ENCODE measurements at regions not wholly inside any gene's neighbourhood (a gene's known extent, or its start where the extent isn't known, plus 50 kb on each side); places are given as distances from the start of the nearest gene placed in this dataset.

DNA sequence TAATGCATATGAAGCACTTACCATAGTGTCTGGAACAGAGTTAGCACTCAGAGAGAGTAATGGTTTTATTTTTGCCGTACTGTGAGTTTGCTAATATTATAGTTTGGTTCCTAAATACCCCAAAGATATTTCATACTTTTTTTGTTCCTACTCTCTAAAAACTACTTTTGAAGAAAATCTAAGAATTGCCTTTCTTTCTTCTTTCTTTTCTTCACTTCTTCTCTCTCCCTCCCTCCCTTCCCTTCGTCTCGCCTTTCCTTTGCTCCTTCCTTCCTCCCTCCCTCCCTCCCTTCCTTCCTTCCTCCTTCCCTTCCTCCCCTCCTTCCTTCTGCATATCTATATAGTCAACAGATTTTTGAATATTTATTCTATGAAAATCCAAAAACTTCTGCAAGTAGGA is 351.7 kb upstream of the RSPO3 start:
- TF ChIP-seq, protein P1, sequence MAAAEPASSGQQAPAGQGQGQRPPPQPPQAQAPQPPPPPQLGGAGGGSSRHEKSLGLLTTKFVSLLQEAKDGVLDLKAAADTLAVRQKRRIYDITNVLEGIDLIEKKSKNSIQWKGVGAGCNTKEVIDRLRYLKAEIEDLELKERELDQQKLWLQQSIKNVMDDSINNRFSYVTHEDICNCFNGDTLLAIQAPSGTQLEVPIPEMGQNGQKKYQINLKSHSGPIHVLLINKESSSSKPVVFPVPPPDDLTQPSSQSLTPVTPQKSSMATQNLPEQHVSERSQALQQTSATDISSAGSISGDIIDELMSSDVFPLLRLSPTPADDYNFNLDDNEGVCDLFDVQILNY (CRISPR knock-in tag; IDR thresholded peaks at IDR 0.05): no peak
- TF ChIP-seq, protein P2, sequence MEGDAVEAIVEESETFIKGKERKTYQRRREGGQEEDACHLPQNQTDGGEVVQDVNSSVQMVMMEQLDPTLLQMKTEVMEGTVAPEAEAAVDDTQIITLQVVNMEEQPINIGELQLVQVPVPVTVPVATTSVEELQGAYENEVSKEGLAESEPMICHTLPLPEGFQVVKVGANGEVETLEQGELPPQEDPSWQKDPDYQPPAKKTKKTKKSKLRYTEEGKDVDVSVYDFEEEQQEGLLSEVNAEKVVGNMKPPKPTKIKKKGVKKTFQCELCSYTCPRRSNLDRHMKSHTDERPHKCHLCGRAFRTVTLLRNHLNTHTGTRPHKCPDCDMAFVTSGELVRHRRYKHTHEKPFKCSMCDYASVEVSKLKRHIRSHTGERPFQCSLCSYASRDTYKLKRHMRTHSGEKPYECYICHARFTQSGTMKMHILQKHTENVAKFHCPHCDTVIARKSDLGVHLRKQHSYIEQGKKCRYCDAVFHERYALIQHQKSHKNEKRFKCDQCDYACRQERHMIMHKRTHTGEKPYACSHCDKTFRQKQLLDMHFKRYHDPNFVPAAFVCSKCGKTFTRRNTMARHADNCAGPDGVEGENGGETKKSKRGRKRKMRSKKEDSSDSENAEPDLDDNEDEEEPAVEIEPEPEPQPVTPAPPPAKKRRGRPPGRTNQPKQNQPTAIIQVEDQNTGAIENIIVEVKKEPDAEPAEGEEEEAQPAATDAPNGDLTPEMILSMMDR (IDR thresholded peaks at IDR 0.05): no peak
- TF ChIP-seq, protein P3, sequence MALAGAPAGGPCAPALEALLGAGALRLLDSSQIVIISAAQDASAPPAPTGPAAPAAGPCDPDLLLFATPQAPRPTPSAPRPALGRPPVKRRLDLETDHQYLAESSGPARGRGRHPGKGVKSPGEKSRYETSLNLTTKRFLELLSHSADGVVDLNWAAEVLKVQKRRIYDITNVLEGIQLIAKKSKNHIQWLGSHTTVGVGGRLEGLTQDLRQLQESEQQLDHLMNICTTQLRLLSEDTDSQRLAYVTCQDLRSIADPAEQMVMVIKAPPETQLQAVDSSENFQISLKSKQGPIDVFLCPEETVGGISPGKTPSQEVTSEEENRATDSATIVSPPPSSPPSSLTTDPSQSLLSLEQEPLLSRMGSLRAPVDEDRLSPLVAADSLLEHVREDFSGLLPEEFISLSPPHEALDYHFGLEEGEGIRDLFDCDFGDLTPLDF (CRISPR knock-in tag; IDR thresholded peaks at IDR 0.05): no peak
- no peak for TF ChIP-seq ATF1 (CRISPR knock-in tag; IDR thresholded peaks at IDR 0.05)
- TF ChIP-seq RORB (CRISPR knock-in tag; IDR thresholded peaks at IDR 0.05): no peak
- no peak for TF ChIP-seq CREM (CRISPR knock-in tag; IDR thresholded peaks at IDR 0.05)
- no peak for TF ChIP-seq ZBTB21 (CRISPR knock-in tag; IDR thresholded peaks at IDR 0.05; ENCODE audit: borderline replicate concordance)
- no peak for TF ChIP-seq GTF2I (CRISPR knock-in tag; conservative IDR thresholded peaks at IDR 0.05)
- no peak for TF ChIP-seq FOXJ3 (CRISPR knock-in tag; IDR thresholded peaks at IDR 0.05; ENCODE audit: borderline replicate concordance)
- TF ChIP-seq HMGA2 (CRISPR knock-in tag; IDR thresholded peaks at IDR 0.05): no peak
- TF ChIP-seq, protein P4, sequence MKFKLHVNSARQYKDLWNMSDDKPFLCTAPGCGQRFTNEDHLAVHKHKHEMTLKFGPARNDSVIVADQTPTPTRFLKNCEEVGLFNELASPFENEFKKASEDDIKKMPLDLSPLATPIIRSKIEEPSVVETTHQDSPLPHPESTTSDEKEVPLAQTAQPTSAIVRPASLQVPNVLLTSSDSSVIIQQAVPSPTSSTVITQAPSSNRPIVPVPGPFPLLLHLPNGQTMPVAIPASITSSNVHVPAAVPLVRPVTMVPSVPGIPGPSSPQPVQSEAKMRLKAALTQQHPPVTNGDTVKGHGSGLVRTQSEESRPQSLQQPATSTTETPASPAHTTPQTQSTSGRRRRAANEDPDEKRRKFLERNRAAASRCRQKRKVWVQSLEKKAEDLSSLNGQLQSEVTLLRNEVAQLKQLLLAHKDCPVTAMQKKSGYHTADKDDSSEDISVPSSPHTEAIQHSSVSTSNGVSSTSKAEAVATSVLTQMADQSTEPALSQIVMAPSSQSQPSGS (CRISPR knock-in tag; IDR thresholded peaks at IDR 0.05; ENCODE audit: borderline replicate concordance, low read depth): no peak
- no peak for TF ChIP-seq CREB1 (CRISPR knock-in tag; IDR thresholded peaks at IDR 0.05)
- no peak for TF ChIP-seq RELA (CRISPR knock-in tag; IDR thresholded peaks at IDR 0.05; ENCODE audit: borderline replicate concordance)
- TF ChIP-seq, protein P5, sequence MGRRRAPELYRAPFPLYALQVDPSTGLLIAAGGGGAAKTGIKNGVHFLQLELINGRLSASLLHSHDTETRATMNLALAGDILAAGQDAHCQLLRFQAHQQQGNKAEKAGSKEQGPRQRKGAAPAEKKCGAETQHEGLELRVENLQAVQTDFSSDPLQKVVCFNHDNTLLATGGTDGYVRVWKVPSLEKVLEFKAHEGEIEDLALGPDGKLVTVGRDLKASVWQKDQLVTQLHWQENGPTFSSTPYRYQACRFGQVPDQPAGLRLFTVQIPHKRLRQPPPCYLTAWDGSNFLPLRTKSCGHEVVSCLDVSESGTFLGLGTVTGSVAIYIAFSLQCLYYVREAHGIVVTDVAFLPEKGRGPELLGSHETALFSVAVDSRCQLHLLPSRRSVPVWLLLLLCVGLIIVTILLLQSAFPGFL (CRISPR knock-in tag; IDR thresholded peaks at IDR 0.05; ENCODE audit: borderline replicate concordance): no peak
- no peak for TF ChIP-seq OVOL2 (CRISPR knock-in tag; IDR thresholded peaks at IDR 0.05; ENCODE audit: borderline replicate concordance)
- TF ChIP-seq, protein P6, sequence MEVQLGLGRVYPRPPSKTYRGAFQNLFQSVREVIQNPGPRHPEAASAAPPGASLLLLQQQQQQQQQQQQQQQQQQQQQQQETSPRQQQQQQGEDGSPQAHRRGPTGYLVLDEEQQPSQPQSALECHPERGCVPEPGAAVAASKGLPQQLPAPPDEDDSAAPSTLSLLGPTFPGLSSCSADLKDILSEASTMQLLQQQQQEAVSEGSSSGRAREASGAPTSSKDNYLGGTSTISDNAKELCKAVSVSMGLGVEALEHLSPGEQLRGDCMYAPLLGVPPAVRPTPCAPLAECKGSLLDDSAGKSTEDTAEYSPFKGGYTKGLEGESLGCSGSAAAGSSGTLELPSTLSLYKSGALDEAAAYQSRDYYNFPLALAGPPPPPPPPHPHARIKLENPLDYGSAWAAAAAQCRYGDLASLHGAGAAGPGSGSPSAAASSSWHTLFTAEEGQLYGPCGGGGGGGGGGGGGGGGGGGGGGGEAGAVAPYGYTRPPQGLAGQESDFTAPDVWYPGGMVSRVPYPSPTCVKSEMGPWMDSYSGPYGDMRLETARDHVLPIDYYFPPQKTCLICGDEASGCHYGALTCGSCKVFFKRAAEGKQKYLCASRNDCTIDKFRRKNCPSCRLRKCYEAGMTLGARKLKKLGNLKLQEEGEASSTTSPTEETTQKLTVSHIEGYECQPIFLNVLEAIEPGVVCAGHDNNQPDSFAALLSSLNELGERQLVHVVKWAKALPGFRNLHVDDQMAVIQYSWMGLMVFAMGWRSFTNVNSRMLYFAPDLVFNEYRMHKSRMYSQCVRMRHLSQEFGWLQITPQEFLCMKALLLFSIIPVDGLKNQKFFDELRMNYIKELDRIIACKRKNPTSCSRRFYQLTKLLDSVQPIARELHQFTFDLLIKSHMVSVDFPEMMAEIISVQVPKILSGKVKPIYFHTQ (CRISPR knock-in tag; IDR thresholded peaks at IDR 0.05): no peak
- TF ChIP-seq, protein P7, sequence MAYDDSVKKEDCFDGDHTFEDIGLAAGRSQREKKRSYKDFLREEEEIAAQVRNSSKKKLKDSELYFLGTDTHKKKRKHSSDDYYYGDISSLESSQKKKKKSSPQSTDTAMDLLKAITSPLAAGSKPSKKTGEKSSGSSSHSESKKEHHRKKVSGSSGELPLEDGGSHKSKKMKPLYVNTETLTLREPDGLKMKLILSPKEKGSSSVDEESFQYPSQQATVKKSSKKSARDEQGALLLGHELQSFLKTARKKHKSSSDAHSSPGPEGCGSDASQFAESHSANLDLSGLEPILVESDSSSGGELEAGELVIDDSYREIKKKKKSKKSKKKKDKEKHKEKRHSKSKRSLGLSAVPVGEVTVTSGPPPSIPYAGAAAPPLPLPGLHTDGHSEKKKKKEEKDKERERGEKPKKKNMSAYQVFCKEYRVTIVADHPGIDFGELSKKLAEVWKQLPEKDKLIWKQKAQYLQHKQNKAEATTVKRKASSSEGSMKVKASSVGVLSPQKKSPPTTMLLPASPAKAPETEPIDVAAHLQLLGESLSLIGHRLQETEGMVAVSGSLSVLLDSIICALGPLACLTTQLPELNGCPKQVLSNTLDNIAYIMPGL (CRISPR knock-in tag; IDR thresholded peaks at IDR 0.05): no peak
- TF ChIP-seq, protein P8, sequence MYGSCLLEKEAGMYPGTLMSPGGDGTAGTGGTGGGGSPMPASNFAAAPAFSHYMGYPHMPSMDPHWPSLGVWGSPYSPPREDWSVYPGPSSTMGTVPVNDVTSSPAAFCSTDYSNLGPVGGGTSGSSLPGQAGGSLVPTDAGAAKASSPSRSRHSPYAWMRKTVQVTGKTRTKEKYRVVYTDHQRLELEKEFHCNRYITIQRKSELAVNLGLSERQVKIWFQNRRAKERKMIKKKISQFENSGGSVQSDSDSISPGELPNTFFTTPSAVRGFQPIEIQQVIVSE (CRISPR knock-in tag; IDR thresholded peaks at IDR 0.05; ENCODE audit: borderline replicate concordance): no peak
- no peak for TF ChIP-seq JUN (CRISPR knock-in tag; IDR thresholded peaks at IDR 0.05)
- TF ChIP-seq, protein P9, sequence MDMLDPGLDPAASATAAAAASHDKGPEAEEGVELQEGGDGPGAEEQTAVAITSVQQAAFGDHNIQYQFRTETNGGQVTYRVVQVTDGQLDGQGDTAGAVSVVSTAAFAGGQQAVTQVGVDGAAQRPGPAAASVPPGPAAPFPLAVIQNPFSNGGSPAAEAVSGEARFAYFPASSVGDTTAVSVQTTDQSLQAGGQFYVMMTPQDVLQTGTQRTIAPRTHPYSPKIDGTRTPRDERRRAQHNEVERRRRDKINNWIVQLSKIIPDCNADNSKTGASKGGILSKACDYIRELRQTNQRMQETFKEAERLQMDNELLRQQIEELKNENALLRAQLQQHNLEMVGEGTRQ (CRISPR knock-in tag; IDR thresholded peaks at IDR 0.05): no peak
- ChIA-PET CTCF (no interaction called here), POLR2A (no interaction called here)
- Mint-ChIP-seq H3K9me3 (no peaks in the 10 kb centered on the region), H3K27ac (no peak overlapping the region), H3K4me1 (peaks cover 4% of the 10 kb centered on the region; the same call in 1 of the 2 replicates), H3K4me3 (no peak overlapping the region), H3K27me3 (ENCODE audit: low read depth) (peaks cover 6% of the 10 kb centered on the region), H3K36me3 (no peaks in the 10 kb centered on the region)
- ATAC-seq: no peak
- DNase-seq (ENCODE audit: low spot score): no peak

All from WTC11 (cell line).